K562 (cell line): ENCODE measurements at regions not wholly inside any gene's neighbourhood (a gene's known extent, or its start where the extent isn't known, plus 50 kb on each side); places are given as distances from the start of the nearest gene placed in this dataset.

ENCODE experiments used
- ATAC-seq: fragments of 200-7000 bp; cut with Tn5 transposase; 3 replicates; pipeline ENCODE4 v1.9.1; 2020; ENCODE audit warnings: moderate library complexity
- BruUV-seq: library from RNA; stranded (reverse); fragments of 400-500 nt; replicated peaks from 2 replicates; lab custom pipeline; 2021; lab: Mats Ljungman, UMichigan
- CTCF ChIA-PET: fragments of 300-600 bp; formaldehyde crosslinking; extraction: SDS; loops from one replicate; lab custom pipeline; 2021; ENCODE audit warnings: low intra/inter-chr PET ratio; lab: Yijun Ruan, JAX
- POLR2A ChIA-PET: fragments of 300-600, 350-650 bp; sonication (Branson Sonifier 250); formaldehyde crosslinking; extraction: SDS; loops from one replicate; lab custom pipeline; 2021; ENCODE audit warnings: antibody characterized with exemption, inconsistent platforms; lab: Yijun Ruan, JAX
- DNase-seq, 4 experiments: peaks; one replicate each; pipeline versions ENCODE4 v3.0.0 to v3.0.0-alpha.2; 2011 to 2018; ENCODE audit warnings: low spot score in 3 of 4, mixed read lengths in 3 of 4; ENCODE audit errors: extremely low read depth in 1 of 4
- FAIRE-seq: peaks from 2 replicates; lab custom pipeline; 2011; peaks lifted over from hg19 to GRCh38; lab: Jason Lieb, UNC
- H2AFZ ChIP-seq: 2 replicates; pipeline ENCODE4 v1.6.0; 2011; ENCODE audit warnings: low read depth, low read length, control low read depth, inconsistent platforms
- H3K27ac ChIP-seq: fragments of 200-600 bp; 3 replicates; pipeline ENCODE4 v1.8.0; 2011; ENCODE audit warnings: low read depth, mild to moderate bottlenecking, control low read depth, inconsistent platforms, low read length, moderate library complexity, mixed read lengths; ENCODE audit errors: extremely low read depth
- H3K27me3 ChIP-seq, 2 experiments: fragments of 300-600 bp in 1 of 2; 2 replicates in 1 of 2; 3 replicates in 1 of 2; pipeline versions ENCODE4 v1.6.0 to v1.8.0; 2011; ENCODE audit warnings: inconsistent platforms in 2 of 2, low read length in 2 of 2, mild to moderate bottlenecking in 1 of 2, mixed read lengths in 1 of 2, moderate library complexity in 1 of 2; ENCODE audit not compliant: control insufficient read depth in 2 of 2, insufficient read depth in 2 of 2
- H3K36me3 ChIP-seq: fragments of 300-600 bp; 3 replicates; pipeline ENCODE4 v1.8.0; 2011; ENCODE audit warnings: mild to moderate bottlenecking, low read length, inconsistent platforms; ENCODE audit not compliant: control insufficient read depth, insufficient read depth
- H3K4me1 ChIP-seq, 2 experiments: fragments of 200-600 bp in 1 of 2; replicated peaks in 1 of 2; 2 replicates in 1 of 2; 3 replicates in 1 of 2; pipeline versions ENCODE4 v1.5.1 to v1.8.0; 2011; ENCODE audit warnings: inconsistent platforms in 2 of 2, low read length in 2 of 2, mild to moderate bottlenecking in 1 of 2, mixed read lengths in 1 of 2, moderate library complexity in 1 of 2; ENCODE audit not compliant: control insufficient read depth in 2 of 2, insufficient read depth in 2 of 2
- H3K4me2 ChIP-seq: 2 replicates; pipeline ENCODE4 v1.6.1; 2011; ENCODE audit warnings: low read length, control low read depth, inconsistent platforms, mixed read lengths; ENCODE audit not compliant: insufficient read depth
- H3K4me3 ChIP-seq: fragments of 200-600 bp; sonication (generic), shearing (Covaris generic); 2 replicates; pipeline ENCODE4 v1.5.1; 2016; ENCODE audit warnings: control low read depth, inconsistent platforms
- H3K79me2 ChIP-seq: fragments of 200-600 bp; 3 replicates; pipeline ENCODE4 v1.8.0; 2011; ENCODE audit warnings: low read length, inconsistent platforms; ENCODE audit not compliant: control insufficient read depth, insufficient read depth
- H3K9ac ChIP-seq, 2 experiments: 2 replicates each; pipeline versions ENCODE4 v1.6.0 to v1.6.1; 2011; ENCODE audit warnings: low read depth in 2 of 2, low read length in 2 of 2, control low read depth in 1 of 2, inconsistent platforms in 1 of 2, mild to moderate bottlenecking in 1 of 2, mixed read lengths in 1 of 2; ENCODE audit not compliant: insufficient read depth in 1 of 2
- H3K9me1 ChIP-seq: one replicate; pipeline ENCODE4 v1.6.0; 2011; ENCODE audit warnings: inconsistent platforms, mild to moderate bottlenecking, low read length, moderate library complexity; ENCODE audit not compliant: control insufficient read depth, insufficient read depth
- H3K9me3 ChIP-seq: replicated peaks from 2 replicates; pipeline ENCODE4 v1.5.1; 2011; ENCODE audit warnings: low read depth, low read length, inconsistent platforms; ENCODE audit not compliant: control insufficient read depth, insufficient read depth
- H4K20me1 ChIP-seq: replicated peaks from 2 replicates; pipeline ENCODE4 v1.6.1; 2011; ENCODE audit warnings: low read length, inconsistent platforms, mixed read lengths; ENCODE audit not compliant: control insufficient read depth, insufficient read depth
- ADNP ChIP-seq: fragments of 200-800 bp; sonication (Bioruptor generic); IDR thresholded peaks from 2 replicates; pipeline ENCODE4 v1.6.1; 2016; ENCODE audit warnings: missing genetic modification characterization, missing compliant biosample characterization
- ARNT ChIP-seq, 2 experiments: fragments of 450-650 bp; IDR thresholded peaks; 2 replicates each; pipeline ENCODE4 v1.6.1; 2016; ENCODE audit warnings: mild to moderate bottlenecking in 1 of 2
- BRD4 ChIP-seq: fragments of 200-600 bp; sonication (generic); IDR thresholded peaks from 2 replicates; pipeline ENCODE4 v1.6.1; 2017; ENCODE audit warnings: inconsistent platforms
- ESRRB ChIP-seq: fragments of 250-450 bp; sonication (Bioruptor Pico); IDR thresholded peaks from 2 replicates; pipeline ENCODE4 v1.5.0; 2020; ENCODE audit warnings: mild to moderate bottlenecking, moderate library complexity, borderline replicate concordance
- KLF1 ChIP-seq: fragments of 450-650 bp; IDR thresholded peaks from 2 replicates; pipeline ENCODE4 v1.6.1; 2016; ENCODE audit warnings: missing genetic modification characterization, missing compliant biosample characterization
- SMAD1 ChIP-seq: fragments of 150-350 bp; IDR thresholded peaks from 2 replicates; pipeline ENCODE4 v1.6.1; 2014; ENCODE audit warnings: low read length, low read depth; ENCODE audit not compliant: partially characterized antibody
- TBL1XR1 ChIP-seq, 2 experiments: IDR thresholded peaks; 2 replicates each; pipeline ENCODE4 v1.6.1; 2012; ENCODE audit warnings: improper control_type of control experiment in 2 of 2, low read length in 2 of 2, mild to moderate bottlenecking in 1 of 2
- TFAP4 ChIP-seq: sonication (generic); formaldehyde crosslinking; IDR thresholded peaks from 2 replicates; pipeline ENCODE4 v1.8.0; 2022; ENCODE audit warnings: missing genetic modification reagents, mild to moderate bottlenecking, moderate library complexity, borderline replicate concordance
- YY1 ChIP-seq, 3 experiments: IDR thresholded peaks; 2 replicates each; pipeline ENCODE4 v1.6.1; 2011; ENCODE audit warnings: low read length in 2 of 3, mild to moderate bottlenecking in 2 of 3, moderate library complexity in 2 of 3, borderline replicate concordance in 1 of 3, control low read depth in 1 of 3, low read depth in 1 of 3; ENCODE audit not compliant: insufficient read depth in 3 of 3, insufficient replicate concordance in 2 of 3, control insufficient read depth in 1 of 3, insufficient read length in 1 of 3; ENCODE audit errors: extremely low read depth in 1 of 3
- ZBTB1 ChIP-seq: sonication (generic); formaldehyde crosslinking; IDR thresholded peaks from 2 replicates; pipeline ENCODE4 v1.8.1; 2023; ENCODE audit warnings: missing genetic modification reagents, low read depth, mild to moderate bottlenecking, borderline replicate concordance
- ZFP36 ChIP-seq: fragments of 150-350 bp; IDR thresholded peaks from 2 replicates; pipeline ENCODE4 v1.6.1; 2018; ENCODE audit warnings: low read length, low read depth; ENCODE audit not compliant: partially characterized antibody
- ZNF445 ChIP-seq: fragments of 250-450 bp; sonication (Bioruptor Pico); IDR thresholded peaks from 2 replicates; pipeline ENCODE4 v1.4.0; 2020; ENCODE audit warnings: low read depth, mild to moderate bottlenecking, moderate library complexity
- WGBS: fragments of 100-300 bp; shearing (Covaris generic); methylation state at CpG from one replicate; pipeline ENCODE4 v1.1.6; 2016; ENCODE audit warnings: low coverage, mixed read lengths; ENCODE audit not compliant: insufficient coverage; ENCODE audit errors: missing lambda C conversion rate; 5-methylcytosine and 5-hydroxymethylcytosine counted together
- in situ Hi-C: fragments of 300-500 bp; cut with MboI; formaldehyde crosslinking; loops from 4 replicates; pipeline ENCODE4 v1.15.0; 2018; ENCODE audit warnings: inconsistent platforms, mixed read lengths
- intact Hi-C: fragments of 100-400 bp; cut with micrococcal nuclease; formaldehyde crosslinking; loops from 2 replicates; pipeline ENCODE4 v1.14.2; 2022

GRCh38 chrX:120726294-120726693, 96.4 kb upstream of the C1GALT1C1 start:
- Histone ChIP-seq H3K4me2 (no peak overlapping the region), H3K9me1 (no peaks in the 10 kb centered on the region), H3K36me3 (no peaks in the 10 kb centered on the region), H2AFZ (no peak overlapping the region), H3K9ac (no peak overlapping the region), H3K4me3 (no peak overlapping the region), H3K4me1 (no peaks in the 10 kb centered on the region), H3K27ac (no peak overlapping the region), H3K27me3 (no peaks in the 10 kb centered on the region), H4K20me1 (no peaks in the 10 kb centered on the region), H3K9me3 (no peaks in the 10 kb centered on the region), H3K79me2 (no peaks in the 10 kb centered on the region)
- in situ Hi-C loops (no loop called here), intact Hi-C loops (no loop called here)
- no TSS peak for BruUV-seq
- ChIA-PET POLR2A (interaction anchor here (1.1 kb wide), 1 partner anchor 16 kb away, joined by 4 read pairs; no protein-coding TSS in a partner anchor), CTCF (no interaction called here)
- TF ChIP-seq ESRRB (CRISPR knock-in tag): no peak
- TF ChIP-seq KLF1: no peak
- TF ChIP-seq ZBTB1 (CRISPR knock-in tag): no peak
- TF ChIP-seq ADNP (tag): no peak
- TF ChIP-seq SMAD1: no peak
- TF ChIP-seq TFAP4 (CRISPR knock-in tag): no peak
- no peak for TF ChIP-seq BRD4
- no peak for TF ChIP-seq ZFP36
- TF ChIP-seq YY1 (IDR thresholded peaks at IDR 0.05; ENCODE audit: borderline replicate concordance in 1 of 3, control insufficient read depth in 1 of 3, extremely low read depth in 1 of 3, insufficient read depth in 3 of 3, insufficient read length in 1 of 3, insufficient replicate concordance in 2 of 3, low read depth in 1 of 3, low read length in 2 of 3): no peak
- no peak for TF ChIP-seq TBL1XR1 (IDR thresholded peaks at IDR 0.05; ENCODE audit: low read length in 2 of 2)
- TF ChIP-seq ZNF445 (CRISPR knock-in tag): no peak
- no peak for TF ChIP-seq ARNT (IDR thresholded peaks at IDR 0.05)
- WGBS: 0% methylated on average over 2 of the region's 2 CpGs
- ATAC-seq: no peak
- DNase-seq: no peak
- no peak for FAIRE-seq
